ENCODE measurements at regions not wholly inside any gene's neighbourhood (a gene's known extent, or its start where the extent isn't known, plus 50 kb on each side); places are given as distances from the start of the nearest gene placed in this dataset.

DNA sequence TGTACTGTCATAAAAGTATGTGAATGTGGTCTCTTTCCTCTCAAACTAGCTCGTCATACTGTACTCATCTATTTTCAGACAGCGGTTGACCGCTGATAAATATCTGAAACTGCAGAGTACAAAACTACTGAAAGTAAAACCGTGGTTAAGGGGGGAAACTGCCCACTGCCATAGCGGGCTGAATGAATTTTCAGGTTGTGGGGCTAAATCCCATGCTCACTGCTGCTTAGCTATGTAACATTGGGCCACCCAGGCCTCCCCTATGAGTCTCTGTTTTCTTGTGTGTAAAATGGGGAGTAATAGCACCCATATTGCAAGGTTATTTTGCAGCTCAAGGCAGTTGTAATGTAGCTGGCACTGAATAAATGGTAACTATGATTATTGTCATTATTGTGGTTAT lies 82.3 kb downstream of the MSX2 start (continued):
- no peak for TF ChIP-seq ZNF317 (CRISPR knock-in tag; IDR thresholded peaks at IDR 0.05; ENCODE audit: borderline replicate concordance, low read depth)
- TF ChIP-seq ATF3 (CRISPR knock-in tag; conservative IDR thresholded peaks at IDR 0.05) = no peak
- no peak for TF ChIP-seq MYBL2 (CRISPR knock-in tag; IDR thresholded peaks at IDR 0.05)
- TF ChIP-seq NFYB (CRISPR knock-in tag; conservative IDR thresholded peaks at IDR 0.05; ENCODE audit: low read depth) = no peak
- TF ChIP-seq, protein P1, sequence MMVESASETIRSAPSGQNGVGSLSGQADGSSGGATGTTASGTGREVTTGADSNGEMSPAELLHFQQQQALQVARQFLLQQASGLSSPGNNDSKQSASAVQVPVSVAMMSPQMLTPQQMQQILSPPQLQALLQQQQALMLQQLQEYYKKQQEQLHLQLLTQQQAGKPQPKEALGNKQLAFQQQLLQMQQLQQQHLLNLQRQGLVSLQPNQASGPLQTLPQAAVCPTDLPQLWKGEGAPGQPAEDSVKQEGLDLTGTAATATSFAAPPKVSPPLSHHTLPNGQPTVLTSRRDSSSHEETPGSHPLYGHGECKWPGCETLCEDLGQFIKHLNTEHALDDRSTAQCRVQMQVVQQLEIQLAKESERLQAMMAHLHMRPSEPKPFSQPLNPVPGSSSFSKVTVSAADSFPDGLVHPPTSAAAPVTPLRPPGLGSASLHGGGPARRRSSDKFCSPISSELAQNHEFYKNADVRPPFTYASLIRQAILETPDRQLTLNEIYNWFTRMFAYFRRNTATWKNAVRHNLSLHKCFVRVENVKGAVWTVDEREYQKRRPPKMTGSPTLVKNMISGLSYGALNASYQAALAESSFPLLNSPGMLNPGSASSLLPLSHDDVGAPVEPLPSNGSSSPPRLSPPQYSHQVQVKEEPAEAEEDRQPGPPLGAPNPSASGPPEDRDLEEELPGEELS (CRISPR knock-in tag; IDR thresholded peaks at IDR 0.05) = no peak
- TF ChIP-seq, protein P2, sequence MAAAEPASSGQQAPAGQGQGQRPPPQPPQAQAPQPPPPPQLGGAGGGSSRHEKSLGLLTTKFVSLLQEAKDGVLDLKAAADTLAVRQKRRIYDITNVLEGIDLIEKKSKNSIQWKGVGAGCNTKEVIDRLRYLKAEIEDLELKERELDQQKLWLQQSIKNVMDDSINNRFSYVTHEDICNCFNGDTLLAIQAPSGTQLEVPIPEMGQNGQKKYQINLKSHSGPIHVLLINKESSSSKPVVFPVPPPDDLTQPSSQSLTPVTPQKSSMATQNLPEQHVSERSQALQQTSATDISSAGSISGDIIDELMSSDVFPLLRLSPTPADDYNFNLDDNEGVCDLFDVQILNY (CRISPR knock-in tag; IDR thresholded peaks at IDR 0.05) = no peak
- no peak for TF ChIP-seq ESRRA (CRISPR knock-in tag; IDR thresholded peaks at IDR 0.05; ENCODE audit: borderline replicate concordance)
- no peak for TF ChIP-seq PREB (CRISPR knock-in tag; IDR thresholded peaks at IDR 0.05; ENCODE audit: borderline replicate concordance)

GRCh38 chr5:174801798-174802197 lies 77.4 kb downstream of the MSX2 start:
- peaks cover 23% of the 10 kb centered on the region for H3K9me3 Mint-ChIP-seq
- CTCF ChIA-PET = no interaction called here
- H3K36me3 Mint-ChIP-seq = peaks cover 5% of the 10 kb centered on the region; the same call in 1 of the 2 replicates
- ATAC-seq (no peak), DNase-seq (ENCODE audit: low spot score) (no peak)
- H3K27me3 Mint-ChIP-seq (ENCODE audit: low read depth) = no peaks in the 10 kb centered on the region
- POLR2A ChIA-PET = no interaction called here
- no peak overlapping the region for H3K4me3 Mint-ChIP-seq
- H3K4me1 Mint-ChIP-seq = no peaks in the 10 kb centered on the region
- TF ChIP-seq TEAD4 (CRISPR knock-in tag; IDR thresholded peaks at IDR 0.05) (no peak), ZNF138 (CRISPR knock-in tag; conservative IDR thresholded peaks at IDR 0.05) (no peak), CREB1 (CRISPR knock-in tag; IDR thresholded peaks at IDR 0.05) (no peak), NR1H2 (CRISPR knock-in tag; IDR thresholded peaks at IDR 0.05) (no peak), ZNF317 (CRISPR knock-in tag; IDR thresholded peaks at IDR 0.05; ENCODE audit: borderline replicate concordance, low read depth) (no peak), TP53 (CRISPR knock-in tag; IDR thresholded peaks at IDR 0.05) (no peak), SP1 (CRISPR knock-in tag; conservative IDR thresholded peaks at IDR 0.05) (no peak), EMX1 (CRISPR knock-in tag; IDR thresholded peaks at IDR 0.05) (no peak), KAT7 (CRISPR knock-in tag; IDR thresholded peaks at IDR 0.05; ENCODE audit: borderline replicate concordance) (no peak), ERG (CRISPR knock-in tag; IDR thresholded peaks at IDR 0.05) (no peak)
- TF ChIP-seq, protein P3, sequence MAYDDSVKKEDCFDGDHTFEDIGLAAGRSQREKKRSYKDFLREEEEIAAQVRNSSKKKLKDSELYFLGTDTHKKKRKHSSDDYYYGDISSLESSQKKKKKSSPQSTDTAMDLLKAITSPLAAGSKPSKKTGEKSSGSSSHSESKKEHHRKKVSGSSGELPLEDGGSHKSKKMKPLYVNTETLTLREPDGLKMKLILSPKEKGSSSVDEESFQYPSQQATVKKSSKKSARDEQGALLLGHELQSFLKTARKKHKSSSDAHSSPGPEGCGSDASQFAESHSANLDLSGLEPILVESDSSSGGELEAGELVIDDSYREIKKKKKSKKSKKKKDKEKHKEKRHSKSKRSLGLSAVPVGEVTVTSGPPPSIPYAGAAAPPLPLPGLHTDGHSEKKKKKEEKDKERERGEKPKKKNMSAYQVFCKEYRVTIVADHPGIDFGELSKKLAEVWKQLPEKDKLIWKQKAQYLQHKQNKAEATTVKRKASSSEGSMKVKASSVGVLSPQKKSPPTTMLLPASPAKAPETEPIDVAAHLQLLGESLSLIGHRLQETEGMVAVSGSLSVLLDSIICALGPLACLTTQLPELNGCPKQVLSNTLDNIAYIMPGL (CRISPR knock-in tag; IDR thresholded peaks at IDR 0.05) = no peak
- TF ChIP-seq, protein P4, sequence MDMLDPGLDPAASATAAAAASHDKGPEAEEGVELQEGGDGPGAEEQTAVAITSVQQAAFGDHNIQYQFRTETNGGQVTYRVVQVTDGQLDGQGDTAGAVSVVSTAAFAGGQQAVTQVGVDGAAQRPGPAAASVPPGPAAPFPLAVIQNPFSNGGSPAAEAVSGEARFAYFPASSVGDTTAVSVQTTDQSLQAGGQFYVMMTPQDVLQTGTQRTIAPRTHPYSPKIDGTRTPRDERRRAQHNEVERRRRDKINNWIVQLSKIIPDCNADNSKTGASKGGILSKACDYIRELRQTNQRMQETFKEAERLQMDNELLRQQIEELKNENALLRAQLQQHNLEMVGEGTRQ (CRISPR knock-in tag; IDR thresholded peaks at IDR 0.05) = no peak
- no peak overlapping the region for H3K27ac Mint-ChIP-seq

All from WTC11 (cell line).